Gastrocnemius medialis (tissue), 4 donors: ENCODE measurements at regions not wholly inside any gene's neighbourhood (a gene's known extent, or its start where the extent isn't known, plus 50 kb on each side); places are given as distances from the start of the nearest gene placed in this dataset.

Experiments used
- ATAC-seq, 2 donors: fragments of 150-250 bp; one replicate each; pipeline ENCODE4 v1.9.1; 2016
- DNase-seq, 2 donors: peaks; one replicate each; pipeline ENCODE4 v3.0.0-alpha.2; 2019
- H3K27ac ChIP-seq, 4 donors: fragments of 200-600 bp; sonication (generic); 1 replicate in 1 of 4; 2 replicates in 3 of 4; pipeline ENCODE4 v1.5.1; 2016 to 2018; ENCODE audit warnings: mild to moderate bottlenecking in 2 of 4, moderate library complexity in 1 of 4
- H3K27me3 ChIP-seq, 3 donors: fragments of 200-600 bp; sonication (generic) in 2 of 3; 1 replicate in 1 of 3; 2 replicates in 2 of 3; pipeline versions ENCODE4 v1.5.1 to v1.6.0; 2016 to 2019; ENCODE audit warnings: mild to moderate bottlenecking in 1 of 3, moderate library complexity in 1 of 3
- H3K36me3 ChIP-seq, 2 donors: fragments of 200-600 bp; sonication (generic) in 1 of 2; one replicate each; pipeline ENCODE4 v1.5.1; 2017 to 2018
- H3K4me1 ChIP-seq, 2 donors: fragments of 200-600 bp; sonication (generic) in 1 of 2; one replicate each; pipeline ENCODE4 v1.5.1; 2016 to 2017; ENCODE audit warnings: mild to moderate bottlenecking in 2 of 2
- H3K4me3 ChIP-seq, 4 donors: fragments of 200-600 bp; sonication (generic) in 3 of 4; 1 replicate in 1 of 4; 2 replicates in 3 of 4; pipeline ENCODE4 v1.5.1; 2016 to 2019; ENCODE audit warnings: mild to moderate bottlenecking in 2 of 4
- H3K9me3 ChIP-seq, 3 donors: fragments of 200-600 bp; sonication (generic) in 2 of 3; 1 replicate in 1 of 3; 2 replicates in 2 of 3; pipeline ENCODE4 v1.5.1; 2016 to 2019
- POLR2A ChIP-seq, 2 donors: fragments of 450-650 bp; IDR thresholded peaks; one replicate each; pipeline ENCODE4 v1.6.1; 2017; ENCODE audit warnings: antibody characterized with exemption in 2 of 2, mild to moderate bottlenecking in 2 of 2, moderate library complexity in 2 of 2
- in situ Hi-C, 4 donors: fragments of 200-750 bp; cut with MboI; loops; one replicate each; pipeline versions ENCODE4 v1.15.0 to v1.8.0; 2017; ENCODE audit warnings: low sequenced_read_pairs in 4 of 4
- intact Hi-C: fragments of 100-400 bp; cut with DNase I; formaldehyde crosslinking; loops from one replicate; pipeline ENCODE4 v1.15.1; 2023; ENCODE audit warnings: low total_unique reads
- TF ChIP-seq, protein P1 (sequence below), 5 experiments: fragments of 450-650 bp in 3 of 5; fragments of 200-600 bp in 2 of 5; sonication (generic) in 2 of 5; IDR thresholded peaks in 4 of 5; conservative IDR thresholded peaks in 1 of 5; 1 replicate in 4 of 5; 2 replicates in 1 of 5; pipeline ENCODE4 v1.5.1; 2016 to 2019; ENCODE audit warnings: antibody characterized with exemption in 5 of 5, mild to moderate bottlenecking in 3 of 5, moderate library complexity in 3 of 5

DNA sequence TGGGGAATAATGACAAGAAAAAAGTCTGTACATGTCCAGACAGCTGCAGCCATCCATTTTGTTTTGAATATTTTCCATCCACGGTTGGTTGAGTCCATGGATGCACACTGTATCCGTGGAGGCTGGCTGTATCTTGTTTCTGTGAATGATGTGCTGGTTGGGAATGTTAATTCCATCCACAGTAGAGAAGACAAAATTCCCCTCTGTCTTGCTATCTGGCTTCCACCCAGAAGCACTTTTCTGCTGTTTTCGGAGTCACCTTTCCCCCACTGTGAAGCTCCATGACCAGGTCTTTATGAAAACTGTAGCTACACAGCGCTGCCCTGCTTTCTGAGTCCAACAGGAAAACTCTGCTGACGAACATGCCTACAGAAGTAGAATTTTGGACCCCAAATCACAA lies 122.3 kb downstream of the HRH4 start:
- no peaks in the 10 kb centered on the region for H3K36me3 ChIP-seq
- H3K27ac ChIP-seq: no peak overlapping the region
- no peaks in the 10 kb centered on the region for H3K27me3 ChIP-seq
- no peaks in the 10 kb centered on the region for H3K9me3 ChIP-seq
- TF ChIP-seq, protein P1, sequence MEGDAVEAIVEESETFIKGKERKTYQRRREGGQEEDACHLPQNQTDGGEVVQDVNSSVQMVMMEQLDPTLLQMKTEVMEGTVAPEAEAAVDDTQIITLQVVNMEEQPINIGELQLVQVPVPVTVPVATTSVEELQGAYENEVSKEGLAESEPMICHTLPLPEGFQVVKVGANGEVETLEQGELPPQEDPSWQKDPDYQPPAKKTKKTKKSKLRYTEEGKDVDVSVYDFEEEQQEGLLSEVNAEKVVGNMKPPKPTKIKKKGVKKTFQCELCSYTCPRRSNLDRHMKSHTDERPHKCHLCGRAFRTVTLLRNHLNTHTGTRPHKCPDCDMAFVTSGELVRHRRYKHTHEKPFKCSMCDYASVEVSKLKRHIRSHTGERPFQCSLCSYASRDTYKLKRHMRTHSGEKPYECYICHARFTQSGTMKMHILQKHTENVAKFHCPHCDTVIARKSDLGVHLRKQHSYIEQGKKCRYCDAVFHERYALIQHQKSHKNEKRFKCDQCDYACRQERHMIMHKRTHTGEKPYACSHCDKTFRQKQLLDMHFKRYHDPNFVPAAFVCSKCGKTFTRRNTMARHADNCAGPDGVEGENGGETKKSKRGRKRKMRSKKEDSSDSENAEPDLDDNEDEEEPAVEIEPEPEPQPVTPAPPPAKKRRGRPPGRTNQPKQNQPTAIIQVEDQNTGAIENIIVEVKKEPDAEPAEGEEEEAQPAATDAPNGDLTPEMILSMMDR (IDR thresholded peaks at IDR 0.05 in 4 of 5, conservative IDR thresholded peaks at IDR 0.05 in 1 of 5): no peak
- no peak for TF ChIP-seq POLR2A (IDR thresholded peaks at IDR 0.05)
- in situ Hi-C loops (no loop called here), intact Hi-C loops (no loop called here)
- H3K4me1 ChIP-seq: no peaks in the 10 kb centered on the region
- no peak overlapping the region for H3K4me3 ChIP-seq
- DNase-seq (no peak), ATAC-seq (no peak)

- Histone ChIP-seq H3K4me1 (no peaks in the 10 kb centered on the region), H3K27me3 (no peaks in the 10 kb centered on the region), H3K27ac (no peak overlapping the region), H3K4me3 (no peak overlapping the region), H3K36me3 (no peaks in the 10 kb centered on the region), H3K9me3 (no peaks in the 10 kb centered on the region)
- DNase-seq (no peak), ATAC-seq (no peak)
- intact Hi-C loops (no loop called here), in situ Hi-C loops (no loop called here)
- no peak for TF ChIP-seq POLR2A (IDR thresholded peaks at IDR 0.05)
- TF ChIP-seq, protein P1 (IDR thresholded peaks at IDR 0.05 in 4 of 5, conservative IDR thresholded peaks at IDR 0.05 in 1 of 5): no peak
Observed at GRCh38 chr18:24584205-24584604, 123.8 kb downstream of the HRH4 start.

- in situ Hi-C loops (no loop called here), intact Hi-C loops (no loop called here)
- no peak overlapping the region for H3K27ac ChIP-seq
- no peaks in the 10 kb centered on the region for H3K27me3 ChIP-seq
- no peaks in the 10 kb centered on the region for H3K4me1 ChIP-seq
- ATAC-seq (no peak), DNase-seq (no peak)
- TF ChIP-seq, protein P1 (IDR thresholded peaks at IDR 0.05 in 4 of 5, conservative IDR thresholded peaks at IDR 0.05 in 1 of 5): no peak
- TF ChIP-seq POLR2A (IDR thresholded peaks at IDR 0.05): no peak
- H3K9me3 ChIP-seq: no peaks in the 10 kb centered on the region
- H3K4me3 ChIP-seq: no peak overlapping the region
- H3K36me3 ChIP-seq: no peaks in the 10 kb centered on the region
Observed at GRCh38 chr18:24584813-24585212, 124.4 kb downstream of the HRH4 start.

- Histone ChIP-seq H3K27ac (no peak overlapping the region), H3K4me3 (no peak overlapping the region), H3K9me3 (no peaks in the 10 kb centered on the region), H3K36me3 (no peaks in the 10 kb centered on the region), H3K27me3 (no peaks in the 10 kb centered on the region), H3K4me1 (no peaks in the 10 kb centered on the region)
- in situ Hi-C loops: no loop called here
- intact Hi-C loops: no loop called here
- DNase-seq: no peak
- ATAC-seq: no peak
- TF ChIP-seq POLR2A (IDR thresholded peaks at IDR 0.05): no peak
- TF ChIP-seq, protein P1 (IDR thresholded peaks at IDR 0.05 in 4 of 5, conservative IDR thresholded peaks at IDR 0.05 in 1 of 5): no peak
Observed at GRCh38 chr18:24585996-24586566, 125.6 kb downstream of the HRH4 start.
